ENCODE measurements at regions not wholly inside any gene's neighbourhood (a gene's known extent, or its start where the extent isn't known, plus 50 kb on each side); places are given as distances from the start of the nearest gene placed in this dataset.

DNA sequence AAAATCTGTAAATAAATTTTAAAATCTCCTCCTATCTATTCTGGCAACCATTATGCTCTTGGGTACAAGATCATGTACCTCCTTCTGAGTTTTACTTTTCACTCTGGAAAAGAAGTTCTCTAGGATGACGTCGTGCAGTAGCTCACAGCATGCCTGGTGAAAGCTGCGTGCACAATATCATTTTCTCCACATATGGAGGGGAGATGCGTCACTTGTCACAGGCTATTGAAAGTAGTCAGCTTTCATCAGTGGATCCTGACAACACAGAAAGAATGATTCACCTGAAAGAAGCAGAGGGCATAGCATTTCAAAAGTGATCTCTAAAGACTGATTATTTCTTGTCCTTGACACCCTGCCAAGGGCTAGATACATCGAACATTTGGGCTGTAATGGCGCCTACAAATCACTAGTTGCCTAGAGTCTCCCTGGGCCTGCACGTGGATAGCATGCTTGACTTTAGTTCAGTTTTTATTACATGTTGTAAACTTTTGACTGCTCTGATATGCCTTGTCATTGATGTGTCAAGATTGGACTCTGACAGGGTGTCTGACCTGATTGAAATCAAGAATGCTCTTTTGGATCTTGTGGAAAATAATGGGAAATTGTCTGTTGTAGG, 1365.6 kb downstream of the OLFM4 start:
- no peak for TF ChIP-seq POLR2A (IDR thresholded peaks at IDR 0.05)
- TF ChIP-seq, protein P1, sequence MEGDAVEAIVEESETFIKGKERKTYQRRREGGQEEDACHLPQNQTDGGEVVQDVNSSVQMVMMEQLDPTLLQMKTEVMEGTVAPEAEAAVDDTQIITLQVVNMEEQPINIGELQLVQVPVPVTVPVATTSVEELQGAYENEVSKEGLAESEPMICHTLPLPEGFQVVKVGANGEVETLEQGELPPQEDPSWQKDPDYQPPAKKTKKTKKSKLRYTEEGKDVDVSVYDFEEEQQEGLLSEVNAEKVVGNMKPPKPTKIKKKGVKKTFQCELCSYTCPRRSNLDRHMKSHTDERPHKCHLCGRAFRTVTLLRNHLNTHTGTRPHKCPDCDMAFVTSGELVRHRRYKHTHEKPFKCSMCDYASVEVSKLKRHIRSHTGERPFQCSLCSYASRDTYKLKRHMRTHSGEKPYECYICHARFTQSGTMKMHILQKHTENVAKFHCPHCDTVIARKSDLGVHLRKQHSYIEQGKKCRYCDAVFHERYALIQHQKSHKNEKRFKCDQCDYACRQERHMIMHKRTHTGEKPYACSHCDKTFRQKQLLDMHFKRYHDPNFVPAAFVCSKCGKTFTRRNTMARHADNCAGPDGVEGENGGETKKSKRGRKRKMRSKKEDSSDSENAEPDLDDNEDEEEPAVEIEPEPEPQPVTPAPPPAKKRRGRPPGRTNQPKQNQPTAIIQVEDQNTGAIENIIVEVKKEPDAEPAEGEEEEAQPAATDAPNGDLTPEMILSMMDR (IDR thresholded peaks at IDR 0.05) = no peak
